NCI-H1048 (cell line): ENCODE measurements at regions not wholly inside any gene's neighbourhood (a gene's known extent, or its start where the extent isn't known, plus 50 kb on each side); places are given as distances from the start of the nearest gene placed in this dataset.
"Not testable (repeated sequence)": the region's sequence is repeated elsewhere in the genome, so short reads cannot be mapped to it uniquely, and the experiment has no call there.

ENCODE experiments used
- DNase-seq: peaks from one replicate; lab custom pipeline; 2025; lab: John Stamatoyannopoulos, UW

- DNase-seq: no peak
These were observed 123.0 kb upstream of the GRIA1 start for GRCh38 chr5:153367466-153367865.

GRCh38 chr5:153372425-153373129 is 117.9 kb upstream of the GRIA1 start:
- no peak for DNase-seq

DNA sequence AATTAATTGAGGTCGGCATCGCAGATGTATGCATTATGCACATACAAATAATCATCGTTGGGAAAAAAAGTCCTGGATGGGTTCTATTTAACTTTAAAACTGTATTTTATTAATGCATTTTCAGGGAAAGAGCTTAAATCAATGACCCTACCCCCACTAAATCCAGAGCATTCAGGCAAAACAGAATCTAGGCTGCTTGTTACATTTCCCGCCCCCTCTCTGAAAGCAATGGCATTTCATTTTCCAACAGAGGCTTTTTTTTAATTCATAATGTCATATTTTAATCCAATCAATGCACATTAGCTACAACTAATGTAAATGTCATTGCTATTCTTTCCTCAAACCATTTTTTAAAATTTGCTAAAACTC is 117.4 kb upstream of the GRIA1 start:
- DNase-seq: no peak

DNA sequence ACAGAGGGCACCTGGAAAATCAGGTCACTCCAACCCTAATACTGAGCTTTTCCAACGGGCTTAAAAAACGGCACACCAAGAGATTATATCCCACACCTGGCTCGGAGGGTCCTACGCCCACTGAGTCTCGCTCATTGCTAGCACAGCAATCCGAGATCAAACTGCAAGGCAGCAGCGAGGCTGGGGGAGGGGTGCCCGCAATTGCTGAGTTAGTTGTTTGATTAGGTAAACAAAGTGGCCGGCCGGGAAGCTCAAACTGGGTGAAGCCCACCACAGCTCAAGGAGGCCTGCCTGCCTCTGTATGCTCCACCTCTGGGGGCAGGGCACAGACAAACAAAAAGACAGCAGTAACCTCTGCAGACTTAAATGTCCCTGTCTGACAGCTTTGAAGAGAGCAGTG is 108.8 kb upstream of the GRIA1 start:
- DNase-seq: not testable (repeated sequence)

GRCh38 chr5:153390569-153390968 is 99.9 kb upstream of the GRIA1 start:
- no peak for DNase-seq

GRCh38 chr5:153399595-153399994 is 90.9 kb upstream of the GRIA1 start:
- DNase-seq: no peak

DNA sequence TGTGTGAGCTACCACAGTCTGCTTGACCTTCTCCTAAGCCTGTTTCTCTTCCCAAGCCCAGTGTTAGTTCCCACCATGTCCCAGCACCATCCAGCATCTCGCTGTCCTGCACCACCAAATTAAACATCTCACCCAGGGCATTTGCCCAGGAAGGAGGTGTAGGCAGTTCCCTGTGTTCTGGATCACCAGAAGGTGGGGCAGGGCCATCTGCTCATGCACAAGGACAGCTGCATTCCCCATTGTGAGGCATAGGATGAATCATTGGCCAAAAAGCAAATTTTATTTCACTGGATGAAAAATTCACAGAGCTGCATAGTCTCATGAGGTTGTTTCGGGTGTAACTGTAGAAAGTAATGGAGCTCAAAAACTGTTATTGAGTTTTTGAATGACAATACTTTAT is 89.5 kb upstream of the GRIA1 start:
- DNase-seq: no peak

DNA sequence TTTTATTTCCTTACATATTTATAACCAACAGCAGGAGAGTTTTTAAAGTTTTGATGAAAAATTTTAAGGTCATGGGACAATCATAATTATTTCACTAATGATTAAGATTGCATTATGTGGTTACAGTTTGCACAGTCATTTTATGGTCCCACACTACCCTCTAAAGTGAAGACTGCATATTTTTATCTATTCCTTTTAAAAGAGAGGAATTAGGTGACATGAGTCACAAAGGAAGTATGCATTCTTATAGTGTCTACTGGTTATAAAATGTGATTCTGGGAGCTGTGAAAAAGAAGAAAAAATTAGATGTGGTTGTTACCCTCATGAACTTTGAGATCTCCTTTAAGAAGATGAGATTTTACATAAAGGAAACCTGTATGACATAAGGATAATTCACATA is 87.9 kb upstream of the GRIA1 start:
- DNase-seq: no peak

- no peak for DNase-seq
These were observed 87.0 kb upstream of the GRIA1 start for GRCh38 chr5:153403470-153403869.

GRCh38 chr5:153404747-153405146 is 85.7 kb upstream of the GRIA1 start:
- no peak for DNase-seq

GRCh38 chr5:153421676-153422075 is 68.8 kb upstream of the GRIA1 start:
- DNase-seq: no peak

DNA sequence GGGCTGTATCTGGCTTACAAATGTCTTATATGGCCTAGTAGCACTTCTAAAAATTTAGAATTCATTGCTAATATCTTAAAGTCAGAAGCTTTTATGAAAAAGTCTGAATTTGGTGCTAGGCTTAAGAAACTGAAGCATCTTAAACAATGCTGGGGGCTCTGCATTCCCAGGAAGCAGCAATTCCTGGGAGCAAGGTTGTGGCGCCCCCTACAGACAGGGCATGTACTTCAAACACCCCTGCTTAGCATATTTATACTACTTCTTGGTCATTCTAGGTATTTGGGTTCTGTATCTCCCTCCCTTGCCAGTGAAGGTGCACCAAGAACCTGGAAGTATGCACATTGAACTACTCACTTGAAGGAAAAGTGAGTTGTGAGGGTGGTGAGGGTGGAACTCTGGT is 64.6 kb upstream of the GRIA1 start:
- no peak for DNase-seq

- DNase-seq: no peak
These were observed 60.6 kb upstream of the GRIA1 start for GRCh38 chr5:153429761-153430380.

DNA sequence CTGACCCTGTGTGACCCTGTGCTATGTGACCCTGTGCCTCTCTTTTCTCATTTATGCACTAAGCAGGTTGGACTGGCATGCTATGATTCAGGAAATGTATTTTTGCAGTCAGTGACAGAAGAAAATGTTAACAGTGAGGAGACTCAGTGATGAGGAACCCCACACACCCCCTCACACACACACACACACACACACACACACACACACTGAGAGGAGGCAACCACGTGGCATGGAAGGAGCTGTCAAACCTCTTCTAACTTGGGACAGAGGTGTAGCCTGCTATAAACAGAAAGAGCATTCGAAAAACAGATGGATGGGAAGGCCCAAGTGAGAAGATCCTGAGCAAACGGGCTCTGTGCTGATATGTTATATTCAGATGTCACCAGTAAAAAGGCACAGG is 57.9 kb upstream of the GRIA1 start:
- DNase-seq: no peak

DNA sequence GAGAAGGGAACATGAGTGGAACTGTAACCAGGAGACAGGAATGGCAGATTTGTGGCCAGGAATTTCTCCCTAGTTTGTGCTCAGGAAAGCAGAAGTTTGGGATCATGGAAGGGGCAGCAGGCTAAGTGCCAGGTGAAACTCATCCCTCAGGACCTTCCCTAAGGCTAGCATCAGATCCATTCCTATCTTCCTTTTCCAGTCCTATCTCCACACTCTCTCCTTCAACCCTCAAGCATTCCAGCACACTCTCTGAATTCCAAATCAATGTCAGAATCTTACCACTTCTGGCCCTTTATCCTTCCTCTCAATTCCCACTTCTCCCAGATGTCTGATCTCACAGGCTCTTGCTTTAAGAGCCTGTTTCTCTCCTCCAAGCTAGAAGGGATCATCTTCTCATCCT is 53.2 kb upstream of the GRIA1 start:
- no peak for DNase-seq

GRCh38 chr5:153439130-153439529 is 51.3 kb upstream of the GRIA1 start:
- no peak for DNase-seq
